Large intestine (tissue), 3 donors: ENCODE measurements at regions not wholly inside any gene's neighbourhood (a gene's known extent, or its start where the extent isn't known, plus 50 kb on each side); places are given as distances from the start of the nearest gene placed in this dataset.
A peak's percentile ranks its signal among the peaks of the same experiment; 100 is the strongest.

Experiments used
- DNase-seq, 2 donors: peaks; one replicate each; pipeline versions ENCODE4 v3.0.0 to v3.0.0-alpha.2; 2013
- H3K27ac ChIP-seq: one replicate; pipeline ENCODE4 v1.5.1; 2013; ENCODE audit warnings: low read length
- H3K27me3 ChIP-seq: 2 replicates; pipeline ENCODE4 v1.6.1; 2013; ENCODE audit warnings: low read length; ENCODE audit not compliant: control insufficient read depth, insufficient read depth
- H3K36me3 ChIP-seq: 2 replicates; pipeline ENCODE4 v1.6.1; 2013; ENCODE audit warnings: low read length; ENCODE audit not compliant: control insufficient read depth, insufficient read depth
- H3K4me1 ChIP-seq: one replicate; pipeline ENCODE4 v1.6.1; 2013; ENCODE audit warnings: low read length; ENCODE audit not compliant: control insufficient read depth, insufficient read depth
- H3K4me3 ChIP-seq: one replicate; pipeline ENCODE4 v1.5.1; 2013; ENCODE audit warnings: low read length
- H3K9me3 ChIP-seq: one replicate; pipeline ENCODE4 v1.6.1; 2013; ENCODE audit warnings: mild to moderate bottlenecking, low read depth, low read length, moderate library complexity; ENCODE audit not compliant: control insufficient read depth
- WGBS: methylation state at CpG from one replicate; pipeline ENCODE4 v1.1.5; 2013; ENCODE audit warnings: low lambda C conversion rate; ENCODE audit not compliant: insufficient coverage; 5-methylcytosine and 5-hydroxymethylcytosine counted together

- peaks cover 14% of the 10 kb centered on the region for H3K4me1 ChIP-seq
- 100% methylated on average over 1 of the region's 3 CpGs for WGBS
- no peak for DNase-seq
- H3K4me3 ChIP-seq = no peak overlapping the region
- no peak overlapping the region for H3K27ac ChIP-seq
- H3K36me3 ChIP-seq = no peaks in the 10 kb centered on the region
- H3K9me3 ChIP-seq = no peaks in the 10 kb centered on the region
- no peaks in the 10 kb centered on the region for H3K27me3 ChIP-seq
Measured at GRCh38 chr1:43042773-43043457, 84.2 kb upstream of the SLC2A1 start.

GRCh38 chr1:43042127-43042526 is 83.5 kb upstream of the SLC2A1 start:
- Histone ChIP-seq H3K27ac (no peak overlapping the region), H3K4me1 (peaks cover 14% of the 10 kb centered on the region), H3K9me3 (no peaks in the 10 kb centered on the region), H3K27me3 (no peaks in the 10 kb centered on the region), H3K36me3 (no peaks in the 10 kb centered on the region), H3K4me3 (no peak overlapping the region)
- no peak for DNase-seq
- WGBS = no CpG with 5 or more reads among the region's 4 CpGs

GRCh38 chr1:43041591-43041990 is 82.9 kb upstream of the SLC2A1 start:
- peaks cover 18% of the 10 kb centered on the region for H3K4me1 ChIP-seq
- no peaks in the 10 kb centered on the region for H3K36me3 ChIP-seq
- WGBS = no CpG with 5 or more reads among the region's 3 CpGs
- DNase-seq = no peak
- no peaks in the 10 kb centered on the region for H3K9me3 ChIP-seq
- no peak overlapping the region for H3K27ac ChIP-seq
- H3K27me3 ChIP-seq = no peaks in the 10 kb centered on the region
- H3K4me3 ChIP-seq = no peak overlapping the region

- DNase-seq = peak; percentile 29 to 56
- H3K9me3 ChIP-seq = no peaks in the 10 kb centered on the region
- H3K27ac ChIP-seq = no peak overlapping the region
- no peak overlapping the region for H3K4me3 ChIP-seq
- H3K4me1 ChIP-seq = peaks cover 33% of the 10 kb centered on the region
- H3K36me3 ChIP-seq = no peaks in the 10 kb centered on the region
- 23% methylated on average over 3 of the region's 14 CpGs for WGBS
- no peaks in the 10 kb centered on the region for H3K27me3 ChIP-seq
Measured at GRCh38 chr1:43039228-43040055, 80.8 kb upstream of the SLC2A1 start.

GRCh38 chr1:43038232-43038935 is 79.7 kb upstream of the SLC2A1 start:
- H3K27me3 ChIP-seq = no peaks in the 10 kb centered on the region
- no peak for DNase-seq
- peaks cover 38% of the 10 kb centered on the region for H3K4me1 ChIP-seq
- H3K4me3 ChIP-seq = no peak overlapping the region
- no peaks in the 10 kb centered on the region for H3K9me3 ChIP-seq
- no peak overlapping the region for H3K27ac ChIP-seq
- no peaks in the 10 kb centered on the region for H3K36me3 ChIP-seq
- WGBS = no CpG with 5 or more reads among the region's 9 CpGs

GRCh38 chr1:43037466-43037865 is 78.8 kb upstream of the SLC2A1 start:
- Histone ChIP-seq H3K36me3 (no peaks in the 10 kb centered on the region), H3K9me3 (no peaks in the 10 kb centered on the region), H3K27ac (no peak overlapping the region), H3K4me3 (no peak overlapping the region), H3K27me3 (no peaks in the 10 kb centered on the region), H3K4me1 (peaks cover 38% of the 10 kb centered on the region)
- no peak for DNase-seq
- WGBS = no CpG with 5 or more reads among the region's 6 CpGs

- no peak overlapping the region for H3K4me3 ChIP-seq
- no peaks in the 10 kb centered on the region for H3K36me3 ChIP-seq
- no peak overlapping the region for H3K27ac ChIP-seq
- no peaks in the 10 kb centered on the region for H3K27me3 ChIP-seq
- peaks cover 38% of the 10 kb centered on the region for H3K4me1 ChIP-seq
- no peaks in the 10 kb centered on the region for H3K9me3 ChIP-seq
- WGBS = no CpG with 5 or more reads among the region's 7 CpGs
- no peak for DNase-seq
Measured at GRCh38 chr1:43036932-43037331, 78.3 kb upstream of the SLC2A1 start.

GRCh38 chr1:43035821-43036741 is 77.4 kb upstream of the SLC2A1 start:
- no peak overlapping the region for H3K27ac ChIP-seq

GRCh38 chr1:43034778-43035177 is 76.1 kb upstream of the SLC2A1 start:
- no peak for DNase-seq
- Histone ChIP-seq H3K27ac (peak overlapping the region; percentile 65), H3K9me3 (no peaks in the 10 kb centered on the region), H3K36me3 (no peaks in the 10 kb centered on the region), H3K27me3 (no peaks in the 10 kb centered on the region), H3K4me3 (no peak overlapping the region), H3K4me1 (peaks cover 44% of the 10 kb centered on the region)
- no CpG with 5 or more reads among the region's 4 CpGs for WGBS

More at GRCh38 chr1:43035821-43036741, 77.4 kb upstream of the SLC2A1 start:
- no peaks in the 10 kb centered on the region for H3K9me3 ChIP-seq
- no peaks in the 10 kb centered on the region for H3K36me3 ChIP-seq
- H3K27me3 ChIP-seq = no peaks in the 10 kb centered on the region
- DNase-seq = no peak
- H3K4me3 ChIP-seq = no peak overlapping the region
- no CpG with 5 or more reads among the region's 24 CpGs for WGBS
- peaks cover 44% of the 10 kb centered on the region for H3K4me1 ChIP-seq
